HL-60 (cell line): ENCODE measurements at regions not wholly inside any gene's neighbourhood (a gene's known extent, or its start where the extent isn't known, plus 50 kb on each side); places are given as distances from the start of the nearest gene placed in this dataset.

ENCODE experiments used
- DNase-seq, 2 experiments: peaks; one replicate each; pipeline ENCODE4 v3.0.0-alpha.2; 2010 to 2020; ENCODE audit warnings: low read depth in 1 of 2, low spot score in 1 of 2
- H3K27ac ChIP-seq: fragments of 250-450 bp; sonication (Bioruptor Pico); replicated peaks from 2 replicates; pipeline ENCODE4 v1.5.1; 2020; ENCODE audit warnings: mild to moderate bottlenecking, moderate library complexity
- H3K27me3 ChIP-seq: fragments of 250-450 bp; sonication (Bioruptor Pico); 2 replicates; pipeline ENCODE4 v1.5.1; 2021; ENCODE audit warnings: mild to moderate bottlenecking, moderate library complexity; ENCODE audit not compliant: insufficient read depth, poor library complexity, severe bottlenecking
- H3K4me3 ChIP-seq: replicated peaks from 2 replicates; pipeline ENCODE4 v1.5.1; 2011; ENCODE audit warnings: mild to moderate bottlenecking, control low read depth, low read length; ENCODE audit not compliant: insufficient read depth
- CTCF ChIP-seq: IDR thresholded peaks from one replicate; pipeline ENCODE4 v1.5.1; 2011; ENCODE audit warnings: low read length, control low read depth, inconsistent platforms; ENCODE audit not compliant: insufficient read depth
- GABPA ChIP-seq: IDR thresholded peaks from 2 replicates; pipeline ENCODE4 v1.6.1; 2012; ENCODE audit warnings: low read depth
- POLR2AphosphoS5 ChIP-seq: IDR thresholded peaks from 2 replicates; pipeline ENCODE4 v1.6.1; 2012; ENCODE audit warnings: low read depth
- REST ChIP-seq: IDR thresholded peaks from 2 replicates; pipeline ENCODE4 v1.6.1; 2012; ENCODE audit warnings: low read depth; ENCODE audit not compliant: insufficient replicate concordance
- SPI1 ChIP-seq: IDR thresholded peaks from 2 replicates; pipeline ENCODE4 v1.6.1; 2012; ENCODE audit warnings: low read depth, mild to moderate bottlenecking, borderline replicate concordance

DNA sequence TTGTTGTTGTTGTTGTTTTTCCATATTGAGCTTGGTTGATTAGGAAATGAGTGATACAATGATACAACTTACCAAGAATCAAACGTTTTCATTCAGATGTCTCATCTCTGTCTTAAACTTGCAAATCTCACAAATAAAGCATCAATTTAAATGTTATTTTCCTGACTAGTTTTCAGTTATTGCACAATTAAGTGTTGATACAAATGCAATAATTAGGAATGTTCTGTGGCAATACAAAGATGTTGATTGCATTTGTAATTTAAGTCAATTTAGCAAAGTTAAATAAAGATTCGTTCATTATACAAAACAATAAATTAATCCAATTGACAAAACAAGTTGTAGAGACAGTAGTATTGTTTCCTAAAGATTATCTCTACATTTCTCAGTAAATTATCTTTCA, 392.3 kb upstream of the ZNF804A start:
- no peak overlapping the region for H3K4me3 ChIP-seq
- no peaks in the 10 kb centered on the region for H3K27me3 ChIP-seq
- no peak overlapping the region for H3K27ac ChIP-seq
- DNase-seq = no peak
- TF ChIP-seq REST = no peak
- TF ChIP-seq GABPA = no peak
- TF ChIP-seq POLR2AphosphoS5 = no peak
- no peak for TF ChIP-seq CTCF
- no peak for TF ChIP-seq SPI1

- no peak overlapping the region for H3K27ac ChIP-seq
- TF ChIP-seq CTCF (no peak), POLR2AphosphoS5 (no peak), GABPA (no peak), SPI1 (no peak), REST (no peak)
- DNase-seq = no peak
- no peaks in the 10 kb centered on the region for H3K27me3 ChIP-seq
- H3K4me3 ChIP-seq = no peak overlapping the region
These were observed 388.0 kb upstream of the ZNF804A start for GRCh38 chr2:184210329-184210728.

GRCh38 chr2:184215745-184216144, 382.6 kb upstream of the ZNF804A start:
- Histone ChIP-seq H3K4me3 (no peak overlapping the region), H3K27ac (no peak overlapping the region), H3K27me3 (no peaks in the 10 kb centered on the region)
- DNase-seq = no peak
- TF ChIP-seq CTCF (no peak), SPI1 (no peak), REST (no peak), GABPA (no peak), POLR2AphosphoS5 (no peak)
